Stimulated activated CD4-positive, alpha-beta T cell treated with anti-CD3 and anti-CD28 coated beads, Interleukin-15, amount 100 ng/mL, for 24 hours (primary cell): ENCODE measurements at regions not wholly inside any gene's neighbourhood (a gene's known extent, or its start where the extent isn't known, plus 50 kb on each side); places are given as distances from the start of the nearest gene placed in this dataset.

Experiments used
- DNase-seq: peaks from one replicate; pipeline ENCODE4 v3.0.0-alpha.2; 2020

GRCh38 chr13:78325585-78325984 lies 277.8 kb downstream of the POU4F1 start:
- DNase-seq, result no peak

- DNase-seq, result no peak
Measured at GRCh38 chr13:78323848-78324247, 279.5 kb downstream of the POU4F1 start.

GRCh38 chr13:78323040-78323439 lies 280.3 kb downstream of the POU4F1 start:
- no peak for DNase-seq

- no peak for DNase-seq
Measured at GRCh38 chr13:78319101-78319627, 284.2 kb downstream of the POU4F1 start.

- no peak for DNase-seq
Measured at GRCh38 chr13:78317030-78317429, 286.3 kb downstream of the POU4F1 start.

- DNase-seq, result no peak
Measured at GRCh38 chr13:78309497-78310180, 293.7 kb downstream of the POU4F1 start.

GRCh38 chr13:78306519-78307206 lies 296.7 kb downstream of the POU4F1 start:
- no peak for DNase-seq

- no peak for DNase-seq
Measured at GRCh38 chr13:78305171-78305570, 298.2 kb downstream of the POU4F1 start.

GRCh38 chr13:78299832-78300623 lies 303.3 kb downstream of the POU4F1 start:
- DNase-seq, result no peak

- DNase-seq, result no peak
Measured at GRCh38 chr13:78298657-78299056, 304.7 kb downstream of the POU4F1 start.

- DNase-seq, result no peak
Measured at GRCh38 chr13:78286748-78287147, 316.6 kb downstream of the POU4F1 start.

- DNase-seq, result no peak
Measured at GRCh38 chr13:78265098-78265497, 338.3 kb downstream of the POU4F1 start.

- no peak for DNase-seq
Measured at GRCh38 chr13:78258304-78258703, 339.7 kb upstream of the EDNRB start.

GRCh38 chr13:78256484-78256883 lies 337.9 kb upstream of the EDNRB start:
- no peak for DNase-seq

GRCh38 chr13:78254113-78254512 lies 335.5 kb upstream of the EDNRB start:
- DNase-seq, result no peak

GRCh38 chr13:78247362-78247761 lies 328.7 kb upstream of the EDNRB start:
- DNase-seq, result no peak

- DNase-seq, result peak; percentile 36
Measured at GRCh38 chr13:78241278-78241919, 322.8 kb upstream of the EDNRB start.

GRCh38 chr13:78239714-78240113 lies 321.1 kb upstream of the EDNRB start:
- DNase-seq, result no peak

- no peak for DNase-seq
Measured at GRCh38 chr13:78238911-78239310, 320.3 kb upstream of the EDNRB start.

- DNase-seq, result no peak
Measured at GRCh38 chr13:78228940-78229339, 310.3 kb upstream of the EDNRB start.

GRCh38 chr13:78228211-78228610 lies 309.6 kb upstream of the EDNRB start:
- DNase-seq, result no peak

- DNase-seq, result no peak
Measured at GRCh38 chr13:78227709-78228108, 309.1 kb upstream of the EDNRB start.

GRCh38 chr13:78215458-78216108 lies 297.0 kb upstream of the EDNRB start:
- no peak for DNase-seq
